Prostate gland (tissue), 2 donors: ENCODE measurements at regions not wholly inside any gene's neighbourhood (a gene's known extent, or its start where the extent isn't known, plus 50 kb on each side); places are given as distances from the start of the nearest gene placed in this dataset.

ENCODE experiments used
- DNase-seq: peaks from one replicate; pipeline ENCODE4 v3.0.0-alpha.2; 2019; ENCODE audit warnings: low spot score
- H3K27ac ChIP-seq, 2 donors: fragments of 200-600 bp; sonication (generic); 2 replicates each; pipeline ENCODE4 v1.5.1; 2017 to 2019
- H3K27me3 ChIP-seq: fragments of 200-600 bp; sonication (generic); replicated peaks from 2 replicates; pipeline ENCODE4 v1.5.1; 2019; ENCODE audit not compliant: insufficient read depth
- H3K36me3 ChIP-seq, 2 donors: fragments of 200-600 bp; sonication (generic); 1 replicate in 1 of 2; 2 replicates in 1 of 2; pipeline versions ENCODE4 v1.5.1 to v1.8.1; 2017 to 2019
- H3K4me1 ChIP-seq: fragments of 200-600 bp; sonication (generic); replicated peaks from 2 replicates; pipeline ENCODE4 v1.5.1; 2019
- H3K4me3 ChIP-seq, 2 donors: fragments of 200-600 bp; sonication (generic); 2 replicates each; pipeline ENCODE4 v1.5.1; 2017 to 2019
- H3K9me3 ChIP-seq: fragments of 200-600 bp; sonication (generic); 2 replicates; pipeline ENCODE4 v1.5.1; 2017
- CTCF ChIP-seq, 4 experiments: fragments of 200-600 bp in 2 of 4; fragments of 450-650 bp in 2 of 4; sonication (generic) in 2 of 4; IDR thresholded peaks; 1 replicate in 3 of 4; 2 replicates in 1 of 4; pipeline ENCODE4 v1.5.1; 2016 to 2019; ENCODE audit warnings: antibody characterized with exemption in 4 of 4, mild to moderate bottlenecking in 2 of 4, moderate library complexity in 2 of 4
- POLR2A ChIP-seq: fragments of 450-650 bp; IDR thresholded peaks from one replicate; pipeline ENCODE4 v1.6.1; 2016; ENCODE audit warnings: antibody characterized with exemption, mild to moderate bottlenecking
- POLR2AphosphoS5 ChIP-seq: sonication (generic); formaldehyde crosslinking; IDR thresholded peaks from one replicate; pipeline ENCODE4 v1.6.1; 2017; ENCODE audit warnings: antibody characterized with exemption
- WGBS: methylation state at CpG from one replicate; pipeline ENCODE4 v1.1.5; 2018; 5-methylcytosine and 5-hydroxymethylcytosine counted together
- intact Hi-C: fragments of 100-400 bp; cut with DNase I; formaldehyde crosslinking; loops from one replicate; pipeline ENCODE4 v1.14.2; 2022

- no peak for DNase-seq
- Histone ChIP-seq H3K9me3 (no peaks in the 10 kb centered on the region), H3K4me1 (no peaks in the 10 kb centered on the region), H3K36me3 (no peaks in the 10 kb centered on the region), H3K27me3 (no peaks in the 10 kb centered on the region), H3K4me3 (no peak overlapping the region), H3K27ac (no peak overlapping the region)
- intact Hi-C loops: no loop called here
- TF ChIP-seq POLR2AphosphoS5: no peak
- no peak for TF ChIP-seq POLR2A
- no peak for TF ChIP-seq CTCF (IDR thresholded peaks at IDR 0.05)
- 71% methylated on average over 1 of the region's 1 CpG for WGBS
Observed at GRCh38 chr7:84510505-84510904, 315.9 kb upstream of the SEMA3A start.

- intact Hi-C loops: no loop called here
Observed at GRCh38 chr7:84509522-84509921, 314.9 kb upstream of the SEMA3A start.

GRCh38 chr7:84508606-84509005 is 314.0 kb upstream of the SEMA3A start:
- Histone ChIP-seq H3K27me3 (no peaks in the 10 kb centered on the region), H3K9me3 (no peaks in the 10 kb centered on the region), H3K36me3 (no peaks in the 10 kb centered on the region), H3K27ac (no peak overlapping the region), H3K4me3 (no peak overlapping the region), H3K4me1 (no peaks in the 10 kb centered on the region)
- TF ChIP-seq CTCF (IDR thresholded peaks at IDR 0.05) (no peak), POLR2A (no peak), POLR2AphosphoS5 (no peak)
- intact Hi-C loops: no loop called here
- 87% methylated on average over 4 of the region's 4 CpGs for WGBS
- DNase-seq: no peak

More at GRCh38 chr7:84509522-84509921, 314.9 kb upstream of the SEMA3A start:
- Histone ChIP-seq H3K27ac (no peak overlapping the region), H3K27me3 (no peaks in the 10 kb centered on the region), H3K36me3 (no peaks in the 10 kb centered on the region), H3K4me3 (no peak overlapping the region), H3K9me3 (no peaks in the 10 kb centered on the region), H3K4me1 (no peaks in the 10 kb centered on the region)
- no peak for DNase-seq
- no peak for TF ChIP-seq CTCF (IDR thresholded peaks at IDR 0.05)
- TF ChIP-seq POLR2A: no peak
- no peak for TF ChIP-seq POLR2AphosphoS5
- WGBS: 37% methylated on average over 1 of the region's 1 CpG

- Histone ChIP-seq H3K9me3 (no peaks in the 10 kb centered on the region), H3K27ac (no peak overlapping the region), H3K4me3 (no peak overlapping the region), H3K27me3 (no peaks in the 10 kb centered on the region), H3K36me3 (no peaks in the 10 kb centered on the region), H3K4me1 (no peaks in the 10 kb centered on the region)
- no peak for DNase-seq
- TF ChIP-seq POLR2A: no peak
- no peak for TF ChIP-seq POLR2AphosphoS5
- TF ChIP-seq CTCF (IDR thresholded peaks at IDR 0.05): no peak
- intact Hi-C loops: no loop called here
- 96% methylated on average over 5 of the region's 5 CpGs for WGBS
Observed at GRCh38 chr7:84507529-84507928, 312.9 kb upstream of the SEMA3A start.

- Histone ChIP-seq H3K4me3 (no peak overlapping the region), H3K27me3 (no peaks in the 10 kb centered on the region), H3K27ac (no peak overlapping the region), H3K36me3 (no peaks in the 10 kb centered on the region), H3K9me3 (no peaks in the 10 kb centered on the region), H3K4me1 (no peaks in the 10 kb centered on the region)
- 95% methylated on average over 1 of the region's 1 CpG for WGBS
- TF ChIP-seq POLR2A: no peak
- TF ChIP-seq CTCF (IDR thresholded peaks at IDR 0.05): no peak
- no peak for TF ChIP-seq POLR2AphosphoS5
- DNase-seq: no peak
- intact Hi-C loops: no loop called here
Observed at GRCh38 chr7:84506151-84506550, 311.6 kb upstream of the SEMA3A start.
